ENCODE measurements at regions not wholly inside any gene's neighbourhood (a gene's known extent, or its start where the extent isn't known, plus 50 kb on each side); places are given as distances from the start of the nearest gene placed in this dataset.

- H3K36me3 Mint-ChIP-seq: peaks cover 60% of the 10 kb centered on the region
- H3K27ac Mint-ChIP-seq: no peak overlapping the region
- DNase-seq (ENCODE audit: low spot score): no peak
- TF ChIP-seq GRHL2 (CRISPR knock-in tag; IDR thresholded peaks at IDR 0.05; ENCODE audit: insufficient replicate concordance, severe bottlenecking) (no peak), NFYB (CRISPR knock-in tag; conservative IDR thresholded peaks at IDR 0.05; ENCODE audit: low read depth) (no peak), AR (CRISPR knock-in tag; IDR thresholded peaks at IDR 0.05) (no peak), TEAD4 (CRISPR knock-in tag; IDR thresholded peaks at IDR 0.05) (no peak), ZNF232 (CRISPR knock-in tag; IDR thresholded peaks at IDR 0.05) (no peak), ZNF532 (CRISPR knock-in tag; IDR thresholded peaks at IDR 0.05; ENCODE audit: borderline replicate concordance) (no peak), PREB (CRISPR knock-in tag; IDR thresholded peaks at IDR 0.05; ENCODE audit: borderline replicate concordance) (no peak), RORB (CRISPR knock-in tag; IDR thresholded peaks at IDR 0.05) (no peak), ZNF396 (CRISPR knock-in tag; IDR thresholded peaks at IDR 0.05; ENCODE audit: borderline replicate concordance) (no peak), TCF7 (CRISPR knock-in tag; IDR thresholded peaks at IDR 0.05; ENCODE audit: low read depth) (no peak), CREB1 (CRISPR knock-in tag; IDR thresholded peaks at IDR 0.05) (no peak), SOX15 (CRISPR knock-in tag; IDR thresholded peaks at IDR 0.05) (no peak), NR2C2 (CRISPR knock-in tag; IDR thresholded peaks at IDR 0.05) (no peak), EMX1 (CRISPR knock-in tag; IDR thresholded peaks at IDR 0.05) (no peak), ZNF263 (CRISPR knock-in tag; IDR thresholded peaks at IDR 0.05; ENCODE audit: low read depth) (no peak), TP53 (CRISPR knock-in tag; IDR thresholded peaks at IDR 0.05) (no peak), ZNF416 (CRISPR knock-in tag; IDR thresholded peaks at IDR 0.05) (no peak), E2F4 (CRISPR knock-in tag; IDR thresholded peaks at IDR 0.05; ENCODE audit: borderline replicate concordance, low read depth) (no peak)
- ATAC-seq: no peak
- peaks cover 3% of the 10 kb centered on the region for H3K27me3 Mint-ChIP-seq (ENCODE audit: low read depth)
- peaks cover 85% of the 10 kb centered on the region for H3K9me3 Mint-ChIP-seq
- POLR2A ChIA-PET: no interaction called here
- CTCF ChIA-PET: no interaction called here
- no peaks in the 10 kb centered on the region for H3K4me1 Mint-ChIP-seq
- no peak overlapping the region for H3K4me3 Mint-ChIP-seq
Observed at GRCh38 chr12:127886827-127887226, 380.1 kb upstream of the TMEM132C start.
